HepG2 (cell line): ENCODE measurements at regions not wholly inside any gene's neighbourhood (a gene's known extent, or its start where the extent isn't known, plus 50 kb on each side); places are given as distances from the start of the nearest gene placed in this dataset.

Experiments used
- ATAC-seq: fragments of 200-7000 bp; cut with Tn5 transposase; 3 replicates; pipeline ENCODE4 v1.9.1; 2020; ENCODE audit warnings: mild to moderate bottlenecking, moderate library complexity
- BruUV-seq: library from RNA; stranded (reverse); fragments of 400-500 nt; replicated peaks from 2 replicates; lab custom pipeline; 2021; lab: Mats Ljungman, UMichigan
- CTCF ChIA-PET: fragments of 300-600 bp; formaldehyde crosslinking; extraction: SDS; loops from one replicate; lab custom pipeline; 2021; ENCODE audit warnings: low total read pairs, inconsistent platforms, low intra/inter-chr PET ratio; lab: Yijun Ruan, JAX
- POLR2A ChIA-PET: fragments of 350-600 bp; sonication (Branson Sonifier 250); formaldehyde crosslinking; loops from one replicate; lab custom pipeline; 2020; ENCODE audit warnings: antibody characterized with exemption, inconsistent platforms; lab: Yijun Ruan, JAX
- DNase-seq: peaks from one replicate; pipeline ENCODE4 v3.0.0-alpha.2; 2015; ENCODE audit warnings: low spot score
- FAIRE-seq: peaks from 3 replicates; lab custom pipeline; 2011; peaks lifted over from hg19 to GRCh38; lab: Jason Lieb, UNC
- H2AFZ ChIP-seq: one replicate; pipeline ENCODE4 v1.6.1; 2011; ENCODE audit warnings: low read length, inconsistent platforms
- H3K27ac ChIP-seq: fragments of 300-600 bp; 3 replicates; pipeline ENCODE4 v1.8.0; 2011; ENCODE audit warnings: mixed run types, mild to moderate bottlenecking, mixed read lengths, low read length, inconsistent platforms; ENCODE audit not compliant: insufficient read depth; ENCODE audit errors: extremely low read length
- H3K27me3 ChIP-seq, 2 experiments: fragments of 200-600 bp in 1 of 2; 2 replicates in 1 of 2; 3 replicates in 1 of 2; pipeline versions ENCODE4 v1.6.0 to v1.8.0; 2011; ENCODE audit warnings: low read length in 2 of 2, mild to moderate bottlenecking in 2 of 2, moderate library complexity in 2 of 2, inconsistent platforms in 1 of 2; ENCODE audit not compliant: insufficient read depth in 2 of 2, control insufficient read depth in 1 of 2
- H3K36me3 ChIP-seq, 2 experiments: fragments of 200-600 bp in 1 of 2; replicated peaks in 1 of 2; 2 replicates in 1 of 2; 3 replicates in 1 of 2; pipeline versions ENCODE4 v1.5.1 to v1.8.0; 2011; ENCODE audit warnings: low read length in 2 of 2, inconsistent platforms in 1 of 2; ENCODE audit not compliant: insufficient read depth in 2 of 2, control insufficient read depth in 1 of 2
- H3K4me1 ChIP-seq: 2 replicates; pipeline ENCODE4 v1.5.1; 2012; ENCODE audit warnings: low read length, inconsistent platforms; ENCODE audit not compliant: insufficient read depth
- H3K4me2 ChIP-seq: 2 replicates; pipeline ENCODE4 v1.6.0; 2011; ENCODE audit warnings: low read depth, low read length, inconsistent platforms
- H3K4me3 ChIP-seq, 3 experiments: fragments of 200-600 bp in 1 of 3; sonication (generic), shearing (Covaris generic) in 1 of 3; replicated peaks in 1 of 3; 2 replicates each; pipeline ENCODE4 v1.5.1; 2011 to 2016; ENCODE audit warnings: low read length in 3 of 3, inconsistent platforms in 2 of 3, low read depth in 2 of 3, mild to moderate bottlenecking in 2 of 3, control low read depth in 1 of 3, mixed read lengths in 1 of 3; ENCODE audit not compliant: insufficient read depth in 1 of 3
- H3K79me2 ChIP-seq: one replicate; pipeline ENCODE4 v1.6.1; 2011; ENCODE audit warnings: low read length, inconsistent platforms; ENCODE audit not compliant: insufficient read depth
- H3K9ac ChIP-seq: 2 replicates; pipeline ENCODE4 v1.6.0; 2011; ENCODE audit warnings: mild to moderate bottlenecking, low read depth, low read length, inconsistent platforms; ENCODE audit not compliant: insufficient read depth
- H3K9me3 ChIP-seq: 2 replicates; pipeline ENCODE4 v1.5.1; 2012; ENCODE audit warnings: mild to moderate bottlenecking, low read length
- H4K20me1 ChIP-seq: 2 replicates; pipeline ENCODE4 v1.6.0; 2011; ENCODE audit warnings: inconsistent platforms, mild to moderate bottlenecking, low read length, moderate library complexity; ENCODE audit not compliant: insufficient read depth
- CREM ChIP-seq, 2 experiments: sonication (generic) in 1 of 2; formaldehyde crosslinking in 1 of 2; IDR thresholded peaks; 2 replicates each; pipeline versions ENCODE4 v1.4.0 to v1.6.1; 2016 to 2020; ENCODE audit warnings: antibody characterized with exemption in 1 of 2, mild to moderate bottlenecking in 1 of 2, missing genetic modification reagents in 1 of 2
- EZH2 ChIP-seq: conservative IDR thresholded peaks from 2 replicates; pipeline ENCODE4 v1.6.1; 2012; ENCODE audit warnings: mild to moderate bottlenecking, low read depth, low read length, moderate library complexity
- GATAD1 ChIP-seq: IDR thresholded peaks from 2 replicates; pipeline ENCODE4 v1.6.1; 2016; ENCODE audit warnings: missing genetic modification reagents, missing compliant biosample characterization
- MATR3 ChIP-seq: sonication (generic); formaldehyde crosslinking; IDR thresholded peaks from 2 replicates; pipeline ENCODE4 v1.4.0; 2020; ENCODE audit warnings: missing genetic modification reagents
- SMARCC2 ChIP-seq: fragments of 450-650 bp; IDR thresholded peaks from 2 replicates; pipeline ENCODE4 v1.6.1; 2017; ENCODE audit warnings: antibody characterized with exemption, mild to moderate bottlenecking
- ZFYVE20 ChIP-seq: sonication (generic); formaldehyde crosslinking; IDR thresholded peaks from 2 replicates; pipeline ENCODE4 v1.8.0; 2023; ENCODE audit warnings: low read depth, mild to moderate bottlenecking, moderate library complexity, missing genetic modification reagents, borderline replicate concordance
- ZNF329 ChIP-seq: sonication (generic); formaldehyde crosslinking; IDR thresholded peaks from 2 replicates; pipeline ENCODE4 v1.9.0; 2021; ENCODE audit warnings: low read depth, mild to moderate bottlenecking, missing genetic modification reagents
- ZNF337 ChIP-seq: sonication (generic); formaldehyde crosslinking; IDR thresholded peaks from 2 replicates; pipeline ENCODE4 v1.5.1; 2020; ENCODE audit warnings: missing genetic modification reagents, low read depth, mild to moderate bottlenecking, borderline replicate concordance
- ZNF703 ChIP-seq: sonication (generic); formaldehyde crosslinking; IDR thresholded peaks from 2 replicates; pipeline ENCODE4 v1.5.1; 2020; ENCODE audit warnings: missing genetic modification reagents, mild to moderate bottlenecking, moderate library complexity, borderline replicate concordance
- ZNF841 ChIP-seq: sonication (generic); formaldehyde crosslinking; IDR thresholded peaks from 2 replicates; pipeline ENCODE4 v1.8.1; 2023; ENCODE audit warnings: missing genetic modification reagents, borderline replicate concordance
- WGBS: methylation state at CpG from one replicate; pipeline ENCODE4 v1.1.6; 2017; ENCODE audit warnings: low lambda C conversion rate; 5-methylcytosine and 5-hydroxymethylcytosine counted together
- in situ Hi-C: cut with HindIII; loops from 2 replicates; pipeline ENCODE4 v1.10.0; 2017; ENCODE audit warnings: low pct_unique_long_range_greater_than_20kb; ENCODE audit not compliant: extremely low pct_ligation_motif_present
- intact Hi-C: fragments of 100-400 bp; cut with micrococcal nuclease; formaldehyde crosslinking; loops from one replicate; pipeline ENCODE4 v1.10.0; 2022; ENCODE audit not compliant: unreplicated experiment
- TF ChIP-seq, protein P1 (sequence below): sonication (generic); formaldehyde crosslinking; IDR thresholded peaks from 2 replicates; pipeline ENCODE4 v1.4.0; 2020; ENCODE audit warnings: missing genetic modification reagents, low read depth, mild to moderate bottlenecking, borderline replicate concordance
- TF ChIP-seq, protein P2 (sequence below): sonication (generic); formaldehyde crosslinking; IDR thresholded peaks from 2 replicates; pipeline ENCODE4 v1.4.0; 2020; ENCODE audit warnings: missing genetic modification reagents, borderline replicate concordance
- TF ChIP-seq, protein P3 (sequence below): sonication (generic); formaldehyde crosslinking; IDR thresholded peaks from 2 replicates; pipeline ENCODE4 v1.8.0; 2022; ENCODE audit warnings: missing genetic modification reagents, mild to moderate bottlenecking, moderate library complexity, borderline replicate concordance

DNA sequence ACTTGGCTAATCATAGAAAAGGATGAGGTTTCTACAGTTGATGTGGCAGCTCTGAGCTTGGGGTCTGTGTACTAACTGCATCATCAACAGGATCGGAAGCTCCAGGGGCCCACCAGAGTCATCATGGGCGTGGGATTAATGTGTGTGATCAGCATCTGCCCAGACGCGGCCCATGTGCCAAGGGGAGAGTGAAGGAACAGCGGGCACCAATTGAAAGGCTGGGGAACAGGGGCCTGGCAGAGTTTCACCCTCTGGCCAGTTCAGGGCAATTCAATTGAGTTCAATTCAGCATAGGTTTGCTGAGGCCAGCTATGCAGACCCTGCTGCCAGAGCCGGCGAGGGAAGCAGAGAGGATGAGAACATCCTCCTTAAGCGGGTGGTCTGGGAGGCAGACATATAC lies 260.0 kb upstream of the AJAP1 start:
- Histone ChIP-seq H3K79me2 (no peaks in the 10 kb centered on the region), H3K27me3 (peaks cover 0 to 7% of the 10 kb centered on the region in 2 experiments; a peak in 1 of 5 replicates), H3K36me3 (no peaks in the 10 kb centered on the region), H3K4me2 (no peak overlapping the region), H3K4me1 (no peaks in the 10 kb centered on the region), H4K20me1 (no peaks in the 10 kb centered on the region), H3K9me3 (peaks cover 24% of the 10 kb centered on the region), H2AFZ (no peak overlapping the region), H3K27ac (no peak overlapping the region), H3K4me3 (no peak overlapping the region), H3K9ac (no peak overlapping the region)
- intact Hi-C loops = no loop called here
- DNase-seq (no peak), ATAC-seq (no peak), FAIRE-seq (no peak)
- CTCF ChIA-PET = no interaction called here
- POLR2A ChIA-PET = no interaction called here
- in situ Hi-C loops = no loop called here
- BruUV-seq = no TSS peak
- 56% methylated on average over 8 of the region's 8 CpGs for WGBS
- no peak for TF ChIP-seq MATR3 (CRISPR knock-in tag)
- no peak for TF ChIP-seq GATAD1 (CRISPR knock-in tag)
- TF ChIP-seq, protein P1, sequence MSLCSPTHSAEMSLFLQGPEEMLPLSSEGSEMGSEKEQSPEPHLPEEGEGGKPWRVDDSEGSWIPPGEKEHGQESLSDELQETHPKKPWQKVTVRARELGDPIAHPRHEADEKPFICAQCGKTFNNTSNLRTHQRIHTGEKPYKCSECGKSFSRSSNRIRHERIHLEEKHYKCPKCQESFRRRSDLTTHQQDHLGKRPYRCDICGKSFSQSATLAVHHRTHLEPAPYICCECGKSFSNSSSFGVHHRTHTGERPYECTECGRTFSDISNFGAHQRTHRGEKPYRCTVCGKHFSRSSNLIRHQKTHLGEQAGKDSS (CRISPR knock-in tag) = no peak
- no peak for TF ChIP-seq ZNF841
- no peak for TF ChIP-seq CREM (IDR thresholded peaks at IDR 0.05)
- TF ChIP-seq CREM (CRISPR knock-in tag; IDR thresholded peaks at IDR 0.05) = no peak
- no peak for TF ChIP-seq ZNF703 (CRISPR knock-in tag)
- TF ChIP-seq, protein P2, sequence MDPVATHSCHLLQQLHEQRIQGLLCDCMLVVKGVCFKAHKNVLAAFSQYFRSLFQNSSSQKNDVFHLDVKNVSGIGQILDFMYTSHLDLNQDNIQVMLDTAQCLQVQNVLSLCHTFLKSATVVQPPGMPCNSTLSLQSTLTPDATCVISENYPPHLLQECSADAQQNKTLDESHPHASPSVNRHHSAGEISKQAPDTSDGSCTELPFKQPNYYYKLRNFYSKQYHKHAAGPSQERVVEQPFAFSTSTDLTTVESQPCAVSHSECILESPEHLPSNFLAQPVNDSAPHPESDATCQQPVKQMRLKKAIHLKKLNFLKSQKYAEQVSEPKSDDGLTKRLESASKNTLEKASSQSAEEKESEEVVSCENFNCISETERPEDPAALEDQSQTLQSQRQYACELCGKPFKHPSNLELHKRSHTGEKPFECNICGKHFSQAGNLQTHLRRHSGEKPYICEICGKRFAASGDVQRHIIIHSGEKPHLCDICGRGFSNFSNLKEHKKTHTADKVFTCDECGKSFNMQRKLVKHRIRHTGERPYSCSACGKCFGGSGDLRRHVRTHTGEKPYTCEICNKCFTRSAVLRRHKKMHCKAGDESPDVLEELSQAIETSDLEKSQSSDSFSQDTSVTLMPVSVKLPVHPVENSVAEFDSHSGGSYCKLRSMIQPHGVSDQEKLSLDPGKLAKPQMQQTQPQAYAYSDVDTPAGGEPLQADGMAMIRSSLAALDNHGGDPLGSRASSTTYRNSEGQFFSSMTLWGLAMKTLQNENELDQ = no peak
- no peak for TF ChIP-seq ZNF329
- no peak for TF ChIP-seq EZH2
- TF ChIP-seq ZFYVE20 = no peak
- no peak for TF ChIP-seq SMARCC2
- TF ChIP-seq, protein P3, sequence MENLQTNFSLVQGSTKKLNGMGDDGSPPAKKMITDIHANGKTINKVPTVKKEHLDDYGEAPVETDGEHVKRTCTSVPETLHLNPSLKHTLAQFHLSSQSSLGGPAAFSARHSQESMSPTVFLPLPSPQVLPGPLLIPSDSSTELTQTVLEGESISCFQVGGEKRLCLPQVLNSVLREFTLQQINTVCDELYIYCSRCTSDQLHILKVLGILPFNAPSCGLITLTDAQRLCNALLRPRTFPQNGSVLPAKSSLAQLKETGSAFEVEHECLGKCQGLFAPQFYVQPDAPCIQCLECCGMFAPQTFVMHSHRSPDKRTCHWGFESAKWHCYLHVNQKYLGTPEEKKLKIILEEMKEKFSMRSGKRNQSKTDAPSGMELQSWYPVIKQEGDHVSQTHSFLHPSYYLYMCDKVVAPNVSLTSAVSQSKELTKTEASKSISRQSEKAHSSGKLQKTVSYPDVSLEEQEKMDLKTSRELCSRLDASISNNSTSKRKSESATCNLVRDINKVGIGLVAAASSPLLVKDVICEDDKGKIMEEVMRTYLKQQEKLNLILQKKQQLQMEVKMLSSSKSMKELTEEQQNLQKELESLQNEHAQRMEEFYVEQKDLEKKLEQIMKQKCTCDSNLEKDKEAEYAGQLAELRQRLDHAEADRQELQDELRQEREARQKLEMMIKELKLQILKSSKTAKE (CRISPR knock-in tag) = no peak
- no peak for TF ChIP-seq ZNF337 (CRISPR knock-in tag)
